ENCODE measurements at regions not wholly inside any gene's neighbourhood (a gene's known extent, or its start where the extent isn't known, plus 50 kb on each side); places are given as distances from the start of the nearest gene placed in this dataset.

DNA sequence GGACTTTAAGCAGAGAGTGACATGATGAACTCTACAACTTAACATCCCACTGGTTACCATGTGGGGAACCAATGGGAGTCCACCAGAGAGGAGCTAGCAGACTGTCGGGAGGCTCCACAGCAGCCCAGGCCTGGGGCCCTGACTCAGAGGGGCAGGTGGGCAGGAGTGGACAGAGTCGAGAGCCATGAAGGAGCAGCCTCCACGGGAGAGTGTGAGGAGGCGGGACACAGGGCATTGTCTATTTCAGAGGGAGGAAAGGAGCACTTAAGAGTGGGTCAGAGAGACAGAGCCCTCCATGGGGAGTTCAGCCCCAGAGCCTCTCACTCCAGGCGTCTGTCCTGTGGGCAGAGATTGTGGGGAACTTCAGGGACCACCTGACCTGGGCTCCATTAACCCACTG lies 118.7 kb downstream of the CYP26B1 start:
- no peak for TF ChIP-seq JUND (IDR thresholded peaks at IDR 0.05; ENCODE audit: low read length)
- TF ChIP-seq, protein P1, sequence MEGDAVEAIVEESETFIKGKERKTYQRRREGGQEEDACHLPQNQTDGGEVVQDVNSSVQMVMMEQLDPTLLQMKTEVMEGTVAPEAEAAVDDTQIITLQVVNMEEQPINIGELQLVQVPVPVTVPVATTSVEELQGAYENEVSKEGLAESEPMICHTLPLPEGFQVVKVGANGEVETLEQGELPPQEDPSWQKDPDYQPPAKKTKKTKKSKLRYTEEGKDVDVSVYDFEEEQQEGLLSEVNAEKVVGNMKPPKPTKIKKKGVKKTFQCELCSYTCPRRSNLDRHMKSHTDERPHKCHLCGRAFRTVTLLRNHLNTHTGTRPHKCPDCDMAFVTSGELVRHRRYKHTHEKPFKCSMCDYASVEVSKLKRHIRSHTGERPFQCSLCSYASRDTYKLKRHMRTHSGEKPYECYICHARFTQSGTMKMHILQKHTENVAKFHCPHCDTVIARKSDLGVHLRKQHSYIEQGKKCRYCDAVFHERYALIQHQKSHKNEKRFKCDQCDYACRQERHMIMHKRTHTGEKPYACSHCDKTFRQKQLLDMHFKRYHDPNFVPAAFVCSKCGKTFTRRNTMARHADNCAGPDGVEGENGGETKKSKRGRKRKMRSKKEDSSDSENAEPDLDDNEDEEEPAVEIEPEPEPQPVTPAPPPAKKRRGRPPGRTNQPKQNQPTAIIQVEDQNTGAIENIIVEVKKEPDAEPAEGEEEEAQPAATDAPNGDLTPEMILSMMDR (IDR thresholded peaks at IDR 0.05; ENCODE audit: control extremely low read depth in 1 of 3, insufficient read depth in 1 of 3, low read depth in 1 of 3, low read length in 3 of 3): no peak
- TF ChIP-seq PHF8 (conservative IDR thresholded peaks at IDR 0.05; ENCODE audit: low read depth, low read length): no peak
- TF ChIP-seq SIN3A (conservative IDR thresholded peaks at IDR 0.05 in 1 of 2, IDR thresholded peaks at IDR 0.05 in 1 of 2; ENCODE audit: low read depth in 1 of 2, low read length in 2 of 2): no peak
- TF ChIP-seq BACH1 (IDR thresholded peaks at IDR 0.05; ENCODE audit: low read length): no peak
- TF ChIP-seq RAD21 (IDR thresholded peaks at IDR 0.05 in 1 of 2, conservative IDR thresholded peaks at IDR 0.05 in 1 of 2; ENCODE audit: low read depth in 2 of 2, low read length in 2 of 2): no peak
- no peak for TF ChIP-seq POLR2A (IDR thresholded peaks at IDR 0.05; ENCODE audit: control extremely low read depth in 1 of 2, low read depth in 2 of 2, low read length in 2 of 2)
